Hepatic stellate cell (primary cell): ENCODE measurements at regions not wholly inside any gene's neighbourhood (a gene's known extent, or its start where the extent isn't known, plus 50 kb on each side); places are given as distances from the start of the nearest gene placed in this dataset.

Source experiments
- DNase-seq: peaks from one replicate; pipeline ENCODE4 v3.0.0; 2011; ENCODE audit warnings: low spot score

DNA sequence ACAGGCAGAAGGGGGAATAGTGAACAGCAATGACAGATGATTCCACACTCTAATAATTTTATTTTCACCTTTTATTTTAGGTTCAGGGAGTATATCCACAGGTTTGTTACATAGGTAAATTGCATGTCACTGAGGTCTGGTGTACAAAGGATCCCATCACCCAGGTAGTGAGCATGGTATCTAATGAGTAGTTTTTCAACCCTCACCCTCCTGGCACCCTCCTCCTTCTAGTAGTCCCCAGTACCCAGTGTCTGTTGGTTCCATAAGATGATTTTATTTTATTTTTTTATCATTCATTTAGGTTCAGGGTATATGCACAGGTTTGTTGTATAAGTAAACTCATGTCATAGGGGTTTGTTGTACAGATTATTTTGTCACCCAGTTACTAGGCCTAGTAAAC, 58.6 kb upstream of the UGT8 start:
- DNase-seq = no peak

GRCh38 chr4:114547340-114548134, 51.1 kb upstream of the UGT8 start:
- no peak for DNase-seq
